GM12865 (cell line): ENCODE measurements at regions not wholly inside any gene's neighbourhood (a gene's known extent, or its start where the extent isn't known, plus 50 kb on each side); places are given as distances from the start of the nearest gene placed in this dataset.

Source experiments
- DNase-seq: peaks from one replicate; pipeline ENCODE4 v3.0.0; 2010; ENCODE audit warnings: low read depth
- H3K4me3 ChIP-seq: 2 replicates; pipeline ENCODE4 v1.5.1; 2011; ENCODE audit warnings: mild to moderate bottlenecking, low read depth, low read length, control low read depth
- TF ChIP-seq, protein P1 (sequence below): IDR thresholded peaks from 2 replicates; pipeline ENCODE4 v1.5.1; 2011; ENCODE audit warnings: low read length, control low read depth, low read depth, inconsistent platforms; ENCODE audit not compliant: insufficient read depth; ENCODE audit errors: missing control alignments

DNA sequence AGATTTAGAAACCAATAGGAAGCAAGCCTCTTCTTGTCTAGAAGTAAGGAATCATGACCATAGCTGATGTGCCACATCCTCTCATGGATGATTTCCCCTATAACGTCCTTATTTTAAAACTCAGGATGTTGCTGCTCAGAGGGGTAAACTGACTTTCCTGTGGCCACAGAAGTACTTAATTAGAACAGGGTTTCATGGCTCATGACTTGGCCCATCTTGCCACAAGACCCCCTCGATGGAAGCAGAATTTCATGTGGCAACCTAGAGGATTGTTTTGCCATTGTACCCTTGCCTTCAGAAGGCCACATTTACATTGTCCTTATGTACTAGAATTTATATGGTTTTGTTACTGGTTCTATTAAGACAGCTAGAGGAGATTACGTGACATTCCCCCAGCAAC, 173.5 kb upstream of the PELI2 start:
- TF ChIP-seq, protein P1, sequence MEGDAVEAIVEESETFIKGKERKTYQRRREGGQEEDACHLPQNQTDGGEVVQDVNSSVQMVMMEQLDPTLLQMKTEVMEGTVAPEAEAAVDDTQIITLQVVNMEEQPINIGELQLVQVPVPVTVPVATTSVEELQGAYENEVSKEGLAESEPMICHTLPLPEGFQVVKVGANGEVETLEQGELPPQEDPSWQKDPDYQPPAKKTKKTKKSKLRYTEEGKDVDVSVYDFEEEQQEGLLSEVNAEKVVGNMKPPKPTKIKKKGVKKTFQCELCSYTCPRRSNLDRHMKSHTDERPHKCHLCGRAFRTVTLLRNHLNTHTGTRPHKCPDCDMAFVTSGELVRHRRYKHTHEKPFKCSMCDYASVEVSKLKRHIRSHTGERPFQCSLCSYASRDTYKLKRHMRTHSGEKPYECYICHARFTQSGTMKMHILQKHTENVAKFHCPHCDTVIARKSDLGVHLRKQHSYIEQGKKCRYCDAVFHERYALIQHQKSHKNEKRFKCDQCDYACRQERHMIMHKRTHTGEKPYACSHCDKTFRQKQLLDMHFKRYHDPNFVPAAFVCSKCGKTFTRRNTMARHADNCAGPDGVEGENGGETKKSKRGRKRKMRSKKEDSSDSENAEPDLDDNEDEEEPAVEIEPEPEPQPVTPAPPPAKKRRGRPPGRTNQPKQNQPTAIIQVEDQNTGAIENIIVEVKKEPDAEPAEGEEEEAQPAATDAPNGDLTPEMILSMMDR = no peak
- H3K4me3 ChIP-seq = no peak overlapping the region
- DNase-seq = no peak

GRCh38 chr14:55946231-55946630, 172.0 kb upstream of the PELI2 start:
- DNase-seq = no peak
- H3K4me3 ChIP-seq = no peak overlapping the region
- TF ChIP-seq, protein P1 = no peak

- TF ChIP-seq, protein P1 = no peak
- no peak overlapping the region for H3K4me3 ChIP-seq
- no peak for DNase-seq
Measured at GRCh38 chr14:55948399-55948798, 169.8 kb upstream of the PELI2 start.

- DNase-seq = no peak
- H3K4me3 ChIP-seq = no peak overlapping the region
- TF ChIP-seq, protein P1 = no peak
Measured at GRCh38 chr14:55949708-55950107, 168.5 kb upstream of the PELI2 start.

GRCh38 chr14:55950135-55950534, 168.1 kb upstream of the PELI2 start:
- no peak overlapping the region for H3K4me3 ChIP-seq
- no peak for DNase-seq
- TF ChIP-seq, protein P1 = no peak

DNA sequence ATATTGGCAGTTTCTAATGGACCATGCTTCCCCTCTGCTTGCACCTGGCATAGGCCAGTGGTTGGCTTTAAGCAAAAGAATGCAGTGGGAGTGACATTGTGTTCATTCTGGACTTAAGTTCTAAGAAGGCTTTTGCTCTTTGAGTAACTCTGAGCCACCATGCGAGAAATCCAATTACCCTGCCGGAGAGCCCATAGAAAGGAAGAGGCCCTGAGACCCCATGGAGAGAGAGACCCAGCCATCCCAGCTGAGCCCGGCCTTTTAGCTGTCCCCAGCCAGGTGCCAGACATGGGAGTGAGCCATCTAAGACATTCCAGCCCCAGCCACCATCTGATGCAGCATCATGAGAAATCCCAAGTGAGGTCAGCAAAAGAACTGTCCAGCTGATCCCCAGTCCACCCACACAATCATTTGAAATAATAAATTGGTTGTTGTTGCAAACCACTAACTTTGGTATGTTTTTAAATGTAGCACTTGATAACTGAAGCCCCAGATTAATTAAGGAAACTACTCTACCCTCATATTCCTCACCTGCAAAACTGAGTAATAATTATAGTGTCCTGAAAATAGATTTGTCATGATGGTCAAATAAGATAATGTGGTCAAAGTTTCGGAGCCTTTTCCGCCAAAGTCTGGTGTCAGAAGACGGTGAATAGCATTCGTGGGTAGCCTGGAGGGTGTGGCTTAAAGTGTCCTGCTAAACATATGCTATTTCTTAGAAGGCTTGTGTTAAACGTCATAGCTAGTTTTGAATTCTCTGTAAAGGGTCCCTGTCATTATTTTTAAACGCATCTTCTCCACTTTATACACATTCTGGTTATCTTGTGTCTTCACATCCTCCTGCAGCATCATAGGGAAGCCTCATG, 166.6 kb upstream of the PELI2 start:
- H3K4me3 ChIP-seq = no peak overlapping the region
- TF ChIP-seq, protein P1 = no peak
- no peak for DNase-seq

GRCh38 chr14:55954108-55954507, 164.1 kb upstream of the PELI2 start:
- TF ChIP-seq, protein P1 = no peak
- no peak overlapping the region for H3K4me3 ChIP-seq
- no peak for DNase-seq
